HG02852 (cell line): ENCODE measurements at regions not wholly inside any gene's neighbourhood (a gene's known extent, or its start where the extent isn't known, plus 50 kb on each side); places are given as distances from the start of the nearest gene placed in this dataset.
A peak's percentile ranks its signal among the peaks of the same experiment; 100 is the strongest.

Experiments
- ATAC-seq: cut with Tn5 transposase; IDR thresholded peaks from one replicate; pipeline ENCODE4 v1.9.1; 2021; ENCODE audit warnings: mild to moderate bottlenecking, moderate library complexity; ENCODE audit not compliant: unreplicated experiment

- ATAC-seq, result peak; percentile 36
These were observed 64.4 kb upstream of the TM9SF2 start for GRCh38 chr13:99436686-99437416.

GRCh38 chr13:99439048-99439447 lies 62.2 kb upstream of the TM9SF2 start:
- ATAC-seq, result no peak

- ATAC-seq, result no peak
These were observed 61.2 kb upstream of the TM9SF2 start for GRCh38 chr13:99439850-99440604.

- no peak for ATAC-seq
These were observed 58.9 kb upstream of the TM9SF2 start for GRCh38 chr13:99442273-99442895.

GRCh38 chr13:99446242-99446641 lies 55.0 kb upstream of the TM9SF2 start:
- no peak for ATAC-seq

GRCh38 chr13:99448546-99448945 lies 52.7 kb upstream of the TM9SF2 start:
- no peak for ATAC-seq

GRCh38 chr13:99450416-99450815 lies 50.9 kb upstream of the TM9SF2 start:
- ATAC-seq, result no peak
